ENCODE measurements at regions not wholly inside any gene's neighbourhood (a gene's known extent, or its start where the extent isn't known, plus 50 kb on each side); places are given as distances from the start of the nearest gene placed in this dataset.

GRCh38 chr10:6863381-6863780 is 283.3 kb upstream of the PRKCQ start:
- intact Hi-C loops (cut with DNase I): no loop called here
- DNase-seq: no peak
- Histone ChIP-seq H3K36me3 (no peaks in the 10 kb centered on the region), H3K27ac (no peak overlapping the region), H3K4me1 (no peaks in the 10 kb centered on the region), H3K27me3 (peaks cover 0 to 4% (median 0%) of the 10 kb centered on the region in 4 donors), H3K4me3 (no peak overlapping the region), H3K9me3 (no peaks in the 10 kb centered on the region)
- WGBS, 2 donors: 67% methylated on average over 1 of the region's 1 CpG; no CpG with 5 or more reads in 1 of the 2 donors
- no peak for TF ChIP-seq POLR2A (IDR thresholded peaks at IDR 0.05)
- TF ChIP-seq, protein P1, sequence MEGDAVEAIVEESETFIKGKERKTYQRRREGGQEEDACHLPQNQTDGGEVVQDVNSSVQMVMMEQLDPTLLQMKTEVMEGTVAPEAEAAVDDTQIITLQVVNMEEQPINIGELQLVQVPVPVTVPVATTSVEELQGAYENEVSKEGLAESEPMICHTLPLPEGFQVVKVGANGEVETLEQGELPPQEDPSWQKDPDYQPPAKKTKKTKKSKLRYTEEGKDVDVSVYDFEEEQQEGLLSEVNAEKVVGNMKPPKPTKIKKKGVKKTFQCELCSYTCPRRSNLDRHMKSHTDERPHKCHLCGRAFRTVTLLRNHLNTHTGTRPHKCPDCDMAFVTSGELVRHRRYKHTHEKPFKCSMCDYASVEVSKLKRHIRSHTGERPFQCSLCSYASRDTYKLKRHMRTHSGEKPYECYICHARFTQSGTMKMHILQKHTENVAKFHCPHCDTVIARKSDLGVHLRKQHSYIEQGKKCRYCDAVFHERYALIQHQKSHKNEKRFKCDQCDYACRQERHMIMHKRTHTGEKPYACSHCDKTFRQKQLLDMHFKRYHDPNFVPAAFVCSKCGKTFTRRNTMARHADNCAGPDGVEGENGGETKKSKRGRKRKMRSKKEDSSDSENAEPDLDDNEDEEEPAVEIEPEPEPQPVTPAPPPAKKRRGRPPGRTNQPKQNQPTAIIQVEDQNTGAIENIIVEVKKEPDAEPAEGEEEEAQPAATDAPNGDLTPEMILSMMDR (IDR thresholded peaks at IDR 0.05): no peak

DNA sequence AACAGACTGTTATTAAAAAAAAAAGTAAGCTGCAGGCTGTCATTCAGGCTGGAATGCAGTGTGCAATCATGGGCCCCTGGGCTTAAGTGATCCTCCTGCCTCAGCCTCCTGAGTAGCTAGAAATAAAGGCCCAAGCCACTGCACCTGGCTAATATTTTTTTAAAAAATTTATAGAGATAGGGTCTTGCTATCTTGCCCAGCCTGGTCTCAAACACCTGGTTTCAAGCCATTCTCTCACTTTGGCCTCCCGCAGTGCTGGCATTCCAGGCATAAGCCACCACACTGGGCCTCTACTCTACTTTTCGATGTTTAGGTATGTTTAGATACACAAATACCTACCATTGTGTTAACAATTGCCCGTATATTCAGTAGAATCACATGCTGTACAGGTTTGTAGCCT is 270.4 kb upstream of the PRKCQ start:
- DNase-seq: no peak
- intact Hi-C loops (cut with DNase I): no loop called here
- H3K27me3 ChIP-seq: no peaks in the 10 kb centered on the region
- WGBS, 2 donors: 71 to 93% methylated on average over 3 of the region's 3 CpGs
- no peak overlapping the region for H3K4me3 ChIP-seq
- TF ChIP-seq, protein P1 (IDR thresholded peaks at IDR 0.05): no peak
- no peak for TF ChIP-seq POLR2A (IDR thresholded peaks at IDR 0.05)
- no peaks in the 10 kb centered on the region for H3K4me1 ChIP-seq
- no peak overlapping the region for H3K27ac ChIP-seq
- H3K9me3 ChIP-seq: no peaks in the 10 kb centered on the region
- no peaks in the 10 kb centered on the region for H3K36me3 ChIP-seq

- WGBS, 2 donors: 86 to 93% methylated on average over 3 of the region's 3 CpGs
- DNase-seq: no peak
- Histone ChIP-seq H3K4me3 (no peak overlapping the region), H3K27ac (no peak overlapping the region), H3K27me3 (peaks cover 0 to 2% (median 0%) of the 10 kb centered on the region in 4 donors), H3K4me1 (no peaks in the 10 kb centered on the region), H3K36me3 (no peaks in the 10 kb centered on the region), H3K9me3 (no peaks in the 10 kb centered on the region)
- TF ChIP-seq, protein P1 (IDR thresholded peaks at IDR 0.05): no peak
- intact Hi-C loops (cut with DNase I): no loop called here
Observed at GRCh38 chr10:6847561-6847960, 267.5 kb upstream of the PRKCQ start.

GRCh38 chr10:6843894-6844650 is 264.0 kb upstream of the PRKCQ start:
- intact Hi-C loops (cut with DNase I): no loop called here
- H3K9me3 ChIP-seq: no peaks in the 10 kb centered on the region
- no peak for DNase-seq
- WGBS, 2 donors: 65 to 66% methylated on average over 4 of the region's 4 CpGs
- peaks cover 0 to 8% (median 0%) of the 10 kb centered on the region in 4 donors for H3K27me3 ChIP-seq
- TF ChIP-seq POLR2A (IDR thresholded peaks at IDR 0.05): no peak
- TF ChIP-seq, protein P1 (IDR thresholded peaks at IDR 0.05): no peak
- H3K36me3 ChIP-seq: no peaks in the 10 kb centered on the region
- H3K27ac ChIP-seq: no peak overlapping the region
- no peak overlapping the region for H3K4me3 ChIP-seq
- H3K4me1 ChIP-seq: no peaks in the 10 kb centered on the region

- no peak for DNase-seq
- Histone ChIP-seq H3K36me3 (no peaks in the 10 kb centered on the region), H3K27ac (no peak overlapping the region), H3K4me1 (no peaks in the 10 kb centered on the region), H3K27me3 (peaks cover 0 to 8% (median 0%) of the 10 kb centered on the region in 4 donors), H3K9me3 (no peaks in the 10 kb centered on the region), H3K4me3 (no peak overlapping the region)
- TF ChIP-seq, protein P1 (IDR thresholded peaks at IDR 0.05): no peak
- no peak for TF ChIP-seq POLR2A (IDR thresholded peaks at IDR 0.05)
- 90 to 100% methylated on average over 4 of the region's 4 CpGs for WGBS, 2 donors
- intact Hi-C loops (cut with DNase I): no loop called here
Observed at GRCh38 chr10:6843481-6843881, 263.4 kb upstream of the PRKCQ start.

Measured in esophagus squamous epithelium (tissue), 5 donors.